ENCODE measurements at regions not wholly inside any gene's neighbourhood (a gene's known extent, or its start where the extent isn't known, plus 50 kb on each side); places are given as distances from the start of the nearest gene placed in this dataset.
"Not testable (repeated sequence)": the region's sequence is repeated elsewhere in the genome, so short reads cannot be mapped to it uniquely, and the experiment has no call there.

DNA sequence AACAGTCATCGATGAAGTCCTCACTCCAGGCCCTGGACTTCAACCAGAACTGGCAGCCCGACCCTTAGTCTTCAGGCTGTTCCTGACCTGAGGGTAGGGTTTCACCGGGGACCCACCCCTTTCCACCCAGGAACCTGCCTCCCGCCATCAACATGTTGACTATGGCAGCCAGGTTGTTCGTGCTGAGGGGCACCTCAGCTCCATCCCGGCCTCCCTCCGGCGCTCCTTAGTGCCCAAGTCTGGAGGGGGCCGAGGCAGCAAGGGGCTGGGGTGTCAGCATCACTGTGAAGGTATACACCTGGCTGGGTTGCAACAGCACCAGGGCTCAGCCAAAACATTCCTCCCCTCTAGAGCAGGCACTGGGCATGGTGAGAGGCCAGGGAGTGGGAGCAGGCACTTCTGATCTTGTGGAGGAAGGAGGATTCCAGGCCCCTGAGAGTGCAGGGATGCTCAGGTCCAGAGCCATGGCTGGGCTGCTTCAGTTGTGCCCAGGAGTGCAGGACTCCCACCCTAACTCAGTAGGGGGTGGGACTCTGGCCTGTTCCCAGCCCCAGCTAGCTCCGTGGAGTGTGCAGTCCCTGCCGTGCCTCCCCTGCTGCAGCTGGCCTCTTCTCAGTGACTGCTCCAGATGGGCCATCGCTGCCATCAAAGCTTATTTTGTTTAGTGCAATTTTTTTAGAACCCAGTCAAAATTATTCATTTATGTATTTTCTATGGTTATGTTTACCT, 1445.9 kb downstream of the PCDH9 start:
- no peak for DNase-seq

- no peak for DNase-seq
Observed at GRCh38 chr13:65783383-65783782, 1446.8 kb downstream of the PCDH9 start.

DNA sequence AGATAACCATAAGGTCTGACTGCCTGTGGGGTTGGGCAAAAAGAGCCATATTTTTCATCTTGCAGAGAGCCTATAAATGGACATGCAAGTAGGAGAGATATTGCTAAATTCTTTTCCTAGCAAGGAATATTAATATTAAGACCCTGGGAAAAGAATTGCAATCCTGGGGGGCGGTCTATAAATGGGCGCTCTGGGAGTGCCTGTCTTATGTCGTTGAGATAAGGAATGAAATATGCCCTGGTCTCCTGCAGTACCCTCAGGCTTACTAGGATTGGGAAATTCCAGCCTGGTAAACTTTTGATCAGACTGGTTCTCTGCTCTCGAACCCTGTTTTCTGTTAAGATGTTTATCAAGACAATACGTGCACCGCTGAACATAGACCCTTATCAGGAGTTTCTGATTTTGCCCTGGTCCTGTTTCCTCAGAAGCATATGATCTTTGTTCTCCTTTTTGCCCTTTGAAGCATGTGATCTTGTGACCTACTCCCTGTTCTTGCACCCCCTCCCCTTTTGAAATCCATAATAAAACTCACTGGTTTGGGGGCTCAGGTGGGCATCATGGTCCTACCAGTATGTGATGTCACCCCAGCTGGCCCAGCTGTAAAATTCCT, 1458.3 kb downstream of the PCDH9 start:
- DNase-seq = not testable (repeated sequence)

- DNase-seq = no peak
Observed at GRCh38 chr13:65768545-65768944, 1461.6 kb downstream of the PCDH9 start.

DNA sequence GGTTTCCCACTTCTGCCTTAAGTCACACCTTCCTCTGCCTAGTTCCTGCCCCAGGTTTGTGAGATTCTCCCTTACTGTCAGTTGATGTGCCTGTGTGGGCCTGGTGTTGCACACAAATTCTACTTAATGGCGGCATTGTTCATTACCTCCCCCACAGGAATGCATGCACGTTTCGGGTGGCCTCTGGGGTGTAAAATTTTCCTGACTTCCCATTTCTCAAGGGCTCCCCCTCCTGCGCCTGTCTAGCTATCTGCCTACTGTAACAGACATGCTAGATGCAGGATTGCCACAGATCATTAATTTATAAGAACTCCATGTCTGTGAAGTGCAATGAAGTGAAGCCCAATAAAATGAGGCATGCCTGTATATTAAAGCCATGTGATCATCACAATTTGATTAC, 1466.3 kb downstream of the PCDH9 start:
- DNase-seq = no peak

GRCh38 chr13:65762012-65762411, 1468.1 kb downstream of the PCDH9 start:
- DNase-seq = no peak

- no peak for DNase-seq
Observed at GRCh38 chr13:65756071-65756671, 1474.0 kb downstream of the PCDH9 start.

- no peak for DNase-seq
Observed at GRCh38 chr13:65748227-65748626, 1481.9 kb downstream of the PCDH9 start.

DNA sequence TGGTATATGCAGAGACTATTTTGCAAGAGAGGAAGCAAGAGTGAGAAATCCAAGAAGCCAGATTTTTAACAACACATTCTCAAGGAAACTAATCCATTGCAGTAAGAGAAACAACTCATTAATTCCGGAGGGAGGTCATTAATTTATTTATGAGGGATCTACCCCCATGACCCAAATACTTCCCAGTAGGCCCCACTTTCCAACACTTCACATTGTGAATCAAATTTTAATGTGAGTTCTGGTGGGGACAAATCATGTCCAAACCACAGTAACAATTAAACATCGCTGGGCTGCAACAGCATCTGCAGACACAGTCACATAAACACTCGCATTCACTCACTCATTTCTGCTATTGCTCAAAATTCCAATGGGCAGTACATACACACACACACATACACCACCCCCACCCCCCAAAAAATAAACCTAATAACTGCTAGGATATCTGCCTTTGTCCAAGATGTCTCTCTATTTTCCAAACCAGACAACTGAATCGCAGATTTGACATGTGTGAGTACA, 1483.7 kb downstream of the PCDH9 start:
- no peak for DNase-seq

DNA sequence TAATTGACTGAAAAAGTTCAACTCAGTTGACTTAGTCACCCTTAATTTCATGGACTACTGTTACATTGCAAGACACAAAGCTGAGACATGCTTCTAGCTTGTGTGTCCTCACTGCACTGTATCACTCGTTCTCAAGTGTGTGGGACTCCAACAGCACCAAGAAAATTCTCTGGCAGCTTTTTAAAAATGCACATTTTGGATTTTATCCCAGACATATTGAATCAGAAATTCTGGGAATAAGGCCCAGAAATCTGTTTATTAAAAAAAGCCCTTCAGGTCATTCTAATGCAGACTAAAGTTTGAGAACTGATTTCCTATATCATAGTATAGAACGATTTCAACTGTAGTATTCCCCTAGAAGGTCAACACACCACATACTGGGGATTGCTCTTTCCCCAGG, 1485.3 kb downstream of the PCDH9 start:
- no peak for DNase-seq

DNA sequence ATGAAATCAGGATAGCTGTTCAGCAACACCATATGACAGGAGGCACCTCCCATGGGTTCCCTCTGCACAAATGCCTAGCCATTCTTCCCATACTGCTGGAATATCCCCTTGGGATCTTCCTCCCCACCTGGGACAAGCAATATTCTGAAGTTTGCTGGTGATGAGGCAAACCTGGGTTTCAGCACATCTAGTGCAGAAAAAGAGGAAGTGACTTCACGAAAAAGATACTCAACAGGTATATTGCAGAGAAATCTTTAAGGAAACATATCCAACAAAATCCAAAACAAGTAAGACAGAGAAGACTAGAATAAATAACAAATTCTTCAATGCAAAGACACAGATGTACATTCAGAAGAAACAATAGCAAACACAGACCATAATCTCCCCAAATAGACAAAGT, 1497.0 kb downstream of the PCDH9 start:
- DNase-seq = no peak

DNA sequence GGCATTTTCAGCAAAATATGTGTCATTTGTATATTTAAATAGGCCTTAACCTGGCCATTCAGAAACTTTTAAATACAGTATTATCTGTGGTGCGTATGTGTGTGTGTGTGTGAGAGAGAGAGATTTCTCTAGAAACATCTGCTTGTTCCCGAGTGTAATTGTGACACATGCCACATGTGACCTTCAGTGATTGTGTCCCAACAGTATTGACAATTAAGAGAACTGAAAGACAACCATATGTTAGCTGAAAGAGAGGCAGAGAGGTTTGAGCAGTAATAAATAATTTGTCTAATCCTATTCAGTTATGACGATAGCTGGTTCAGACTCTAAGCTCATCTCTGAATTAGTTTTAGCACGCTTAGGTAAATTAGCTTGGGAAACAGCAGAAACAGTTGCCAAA, 1503.1 kb downstream of the PCDH9 start:
- no peak for DNase-seq

GRCh38 chr13:65725006-65725405, 1505.1 kb downstream of the PCDH9 start:
- no peak for DNase-seq

GRCh38 chr13:65724226-65724625, 1505.9 kb downstream of the PCDH9 start:
- no peak for DNase-seq

DNA sequence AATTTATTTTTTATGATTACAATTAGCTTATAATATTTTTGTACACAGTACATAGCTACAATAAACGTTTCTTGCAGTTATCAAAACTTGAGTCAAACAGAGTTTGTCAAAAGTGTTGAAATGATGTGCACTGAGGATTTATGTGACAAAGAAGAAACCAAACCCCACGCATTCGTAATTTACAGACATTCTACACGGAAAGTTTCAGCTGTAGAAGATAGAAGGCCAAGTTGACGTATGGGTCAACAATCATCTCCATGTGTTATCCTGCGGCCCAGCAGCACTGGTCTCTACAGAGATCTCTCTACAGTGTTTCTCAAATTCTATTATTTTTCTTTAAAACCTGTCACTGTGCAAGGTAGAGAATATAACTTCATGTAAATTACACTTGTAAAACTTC, 1507.6 kb downstream of the PCDH9 start:
- no peak for DNase-seq

DNA sequence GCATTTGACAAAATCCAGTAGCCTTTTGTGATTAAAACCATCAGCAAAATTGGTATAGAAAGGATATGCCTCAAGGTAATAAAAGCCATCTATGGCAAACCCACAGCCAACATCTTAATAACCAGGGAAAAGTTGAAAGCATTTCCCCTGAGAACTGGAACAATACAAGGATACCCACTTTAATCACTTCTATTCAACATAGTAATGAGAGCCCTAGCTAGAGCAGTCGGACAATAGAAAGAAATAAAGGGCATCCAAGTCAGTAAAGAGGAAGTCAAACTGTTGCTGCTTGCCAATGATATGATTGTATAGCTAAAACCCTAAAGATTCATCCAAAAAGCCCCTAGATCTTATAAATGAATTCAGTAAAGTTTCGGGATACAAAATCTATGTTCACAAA, 1510.3 kb downstream of the PCDH9 start:
- DNase-seq = no peak

DNA sequence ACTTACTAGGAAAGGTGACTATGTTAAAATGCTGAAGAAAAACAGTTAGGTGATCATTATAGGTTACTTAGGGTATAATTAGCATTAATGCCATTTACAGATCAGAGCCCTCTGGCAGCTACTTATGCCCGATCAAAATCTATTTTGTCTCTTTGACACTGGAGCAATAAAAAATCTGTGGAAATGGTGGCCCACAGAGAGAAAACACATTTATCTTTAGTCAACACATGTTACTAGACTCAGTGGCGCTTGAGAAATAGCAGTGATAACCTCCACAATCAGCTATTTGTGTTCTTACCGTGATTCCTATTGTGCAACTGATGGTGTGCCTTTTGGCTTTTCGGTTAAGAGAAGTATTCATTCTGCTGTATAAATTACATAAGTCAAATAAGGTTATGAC, 1519.6 kb downstream of the PCDH9 start:
- DNase-seq = no peak

GRCh38 chr13:65697843-65698242, 1532.3 kb downstream of the PCDH9 start:
- no peak for DNase-seq

DNA sequence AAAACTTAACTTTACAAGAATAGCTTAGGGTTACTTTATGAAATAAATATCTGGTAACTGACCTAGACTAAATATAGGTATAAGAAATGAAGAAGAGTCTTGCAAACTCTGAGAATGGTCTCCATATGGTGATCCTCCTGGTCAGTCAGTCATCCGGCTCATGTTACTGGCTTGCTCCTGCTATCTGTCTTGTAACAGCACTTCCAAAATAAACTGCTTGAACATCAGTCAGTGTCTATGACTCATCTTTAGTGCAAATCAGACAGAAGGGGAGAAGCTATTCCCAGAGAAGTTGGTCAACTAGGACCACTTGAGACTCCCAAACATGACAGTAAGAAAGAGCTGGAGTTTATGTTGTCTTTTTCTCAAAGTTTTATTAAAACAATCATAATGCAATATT, 1550.9 kb downstream of the PCDH9 start:
- DNase-seq = no peak

DNA sequence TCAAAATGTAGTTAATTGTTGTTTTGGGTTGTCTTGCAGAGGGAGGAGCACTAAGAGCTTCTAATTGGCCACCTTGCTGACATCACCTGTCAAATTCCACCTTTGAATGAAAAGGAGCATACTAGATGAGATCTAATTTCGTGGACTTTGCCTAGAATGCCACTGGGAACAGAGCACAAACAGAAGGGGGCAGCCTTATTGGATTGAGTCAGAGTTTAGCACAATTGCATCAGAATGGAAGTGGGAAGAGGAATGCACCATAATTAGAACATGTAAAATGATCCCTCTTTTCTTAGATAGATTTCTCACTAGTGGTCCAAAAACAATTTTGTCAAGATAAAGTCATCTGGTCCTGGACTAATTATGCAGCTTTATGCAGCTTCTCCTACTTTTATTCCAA, 1552.2 kb downstream of the PCDH9 start:
- no peak for DNase-seq

DNA sequence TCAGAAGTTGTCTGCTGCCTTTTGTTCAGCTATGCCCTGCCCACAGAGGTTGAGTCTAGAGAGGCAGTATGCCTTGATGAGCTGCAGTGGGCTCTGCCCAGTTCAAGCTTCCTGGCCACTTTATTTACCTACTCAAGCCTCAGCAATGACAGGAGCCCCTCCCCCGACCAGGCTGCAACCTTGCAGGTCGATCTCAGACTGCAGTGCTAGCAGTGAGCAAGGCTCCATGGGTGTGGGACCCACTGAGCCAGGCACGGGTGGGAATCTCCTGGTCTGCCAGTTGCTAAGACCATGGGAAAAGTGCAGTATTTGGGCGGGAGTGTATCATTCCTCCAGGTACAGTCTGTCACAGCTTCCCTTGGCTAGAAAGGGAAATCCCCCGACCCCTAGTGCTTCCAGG, 1554.8 kb downstream of the PCDH9 start:
- DNase-seq = not testable (repeated sequence)

DNA sequence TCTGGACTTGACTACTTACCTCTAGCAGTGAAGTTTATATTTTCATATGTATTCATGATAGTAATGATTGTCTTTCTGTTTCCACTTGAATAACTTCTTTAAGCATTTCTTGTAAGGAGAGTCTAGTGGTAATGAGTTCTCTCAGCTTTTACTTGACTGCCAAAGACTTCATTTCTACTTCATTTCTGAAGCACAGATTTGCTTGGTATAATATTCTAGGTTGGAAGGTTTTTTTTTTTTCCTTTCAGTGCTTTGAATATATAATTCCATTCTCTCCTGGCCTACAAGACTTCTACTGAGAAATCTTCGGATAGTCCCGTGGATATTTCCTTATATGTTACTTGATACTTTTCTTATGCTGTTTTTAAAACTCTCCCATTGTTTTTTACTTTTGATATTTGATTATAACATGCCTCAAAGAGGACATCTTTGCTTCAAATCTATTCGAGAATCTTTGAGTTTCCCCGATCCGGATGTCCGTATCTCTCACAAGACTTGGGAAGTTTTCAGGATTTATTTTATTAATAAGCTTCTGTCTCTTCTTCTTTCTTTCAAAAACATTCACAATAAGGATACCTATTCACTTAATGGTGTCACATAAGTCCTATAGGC, 1560.0 kb downstream of the PCDH9 start:
- no peak for DNase-seq

- no peak for DNase-seq
Observed at GRCh38 chr13:65660731-65661130, 1569.4 kb downstream of the PCDH9 start.

All from CD4-positive, alpha-beta T cell treated with Interleukin-12 subunit alpha and Interleukin-12 subunit beta, for 1 hour (primary cell).